ENCODE measurements at regions not wholly inside any gene's neighbourhood (a gene's known extent, or its start where the extent isn't known, plus 50 kb on each side); places are given as distances from the start of the nearest gene placed in this dataset.

DNA sequence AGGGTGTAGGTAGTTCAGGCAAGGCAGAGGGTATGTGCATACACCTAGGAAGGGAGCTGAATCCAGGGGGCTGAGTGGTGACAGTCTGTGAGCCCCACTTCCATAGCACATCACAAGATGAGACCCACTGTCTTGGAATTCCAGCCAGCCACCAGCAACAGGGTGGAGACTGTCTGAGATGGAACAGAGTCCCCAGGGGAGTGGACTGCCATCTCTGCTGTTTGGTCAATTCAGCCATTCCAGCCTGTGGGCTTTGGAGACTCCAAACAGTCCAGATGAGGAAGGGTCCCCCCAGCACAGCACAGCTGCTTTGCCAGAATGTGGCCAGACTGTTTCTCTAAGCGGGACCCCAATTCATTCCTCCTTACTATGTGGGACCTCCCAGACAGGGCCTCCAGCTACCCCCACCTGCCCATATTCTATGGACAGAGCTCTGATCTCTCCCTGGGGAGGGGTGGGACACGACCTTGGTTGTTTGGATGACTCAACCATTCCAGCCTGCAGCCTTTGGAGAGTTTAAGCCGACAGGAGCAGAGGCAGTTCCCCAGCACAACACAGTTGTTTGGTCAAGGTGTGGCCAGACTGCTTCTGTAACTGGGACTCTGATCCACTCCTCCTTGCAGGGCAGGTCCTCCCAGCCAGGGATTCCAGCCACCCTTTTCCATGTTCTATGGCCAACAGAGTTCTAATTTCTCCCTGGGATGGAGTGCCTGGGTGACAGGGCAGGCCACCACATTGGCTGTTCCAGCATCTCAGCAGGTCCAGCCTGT is 178.0 kb downstream of the RND3 start:
- H3K27ac Mint-ChIP-seq (ENCODE audit: unreplicated experiment), result no peak overlapping the region
- peaks cover 3% of the 10 kb centered on the region for H3K9me3 Mint-ChIP-seq (ENCODE audit: low read depth, unreplicated experiment)
- intact Hi-C loops (cut with micrococcal nuclease; ENCODE audit: unreplicated experiment), result no loop called here
- H3K4me3 Mint-ChIP-seq (ENCODE audit: low read depth, unreplicated experiment), result no peak overlapping the region
- DNase-seq, result peak; percentile 44
- TF ChIP-seq, protein P1, sequence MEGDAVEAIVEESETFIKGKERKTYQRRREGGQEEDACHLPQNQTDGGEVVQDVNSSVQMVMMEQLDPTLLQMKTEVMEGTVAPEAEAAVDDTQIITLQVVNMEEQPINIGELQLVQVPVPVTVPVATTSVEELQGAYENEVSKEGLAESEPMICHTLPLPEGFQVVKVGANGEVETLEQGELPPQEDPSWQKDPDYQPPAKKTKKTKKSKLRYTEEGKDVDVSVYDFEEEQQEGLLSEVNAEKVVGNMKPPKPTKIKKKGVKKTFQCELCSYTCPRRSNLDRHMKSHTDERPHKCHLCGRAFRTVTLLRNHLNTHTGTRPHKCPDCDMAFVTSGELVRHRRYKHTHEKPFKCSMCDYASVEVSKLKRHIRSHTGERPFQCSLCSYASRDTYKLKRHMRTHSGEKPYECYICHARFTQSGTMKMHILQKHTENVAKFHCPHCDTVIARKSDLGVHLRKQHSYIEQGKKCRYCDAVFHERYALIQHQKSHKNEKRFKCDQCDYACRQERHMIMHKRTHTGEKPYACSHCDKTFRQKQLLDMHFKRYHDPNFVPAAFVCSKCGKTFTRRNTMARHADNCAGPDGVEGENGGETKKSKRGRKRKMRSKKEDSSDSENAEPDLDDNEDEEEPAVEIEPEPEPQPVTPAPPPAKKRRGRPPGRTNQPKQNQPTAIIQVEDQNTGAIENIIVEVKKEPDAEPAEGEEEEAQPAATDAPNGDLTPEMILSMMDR (IDR thresholded peaks at IDR 0.05; ENCODE audit: unreplicated experiment), result no peak
- peaks cover 29% of the 10 kb centered on the region for H3K4me1 Mint-ChIP-seq (ENCODE audit: low read depth, unreplicated experiment)
- no TSS peak for BruUV-seq (replicated peaks)
- no peaks in the 10 kb centered on the region for H3K27me3 Mint-ChIP-seq (ENCODE audit: unreplicated experiment)
- CTCF ChIA-PET, result interaction anchor here (0.6 kb wide), 1 partner anchor 547 kb away, joined by 6 read pairs; no protein-coding TSS in a partner anchor
- H3K36me3 Mint-ChIP-seq (ENCODE audit: insufficient read depth, unreplicated experiment), result no peaks in the 10 kb centered on the region

DNA sequence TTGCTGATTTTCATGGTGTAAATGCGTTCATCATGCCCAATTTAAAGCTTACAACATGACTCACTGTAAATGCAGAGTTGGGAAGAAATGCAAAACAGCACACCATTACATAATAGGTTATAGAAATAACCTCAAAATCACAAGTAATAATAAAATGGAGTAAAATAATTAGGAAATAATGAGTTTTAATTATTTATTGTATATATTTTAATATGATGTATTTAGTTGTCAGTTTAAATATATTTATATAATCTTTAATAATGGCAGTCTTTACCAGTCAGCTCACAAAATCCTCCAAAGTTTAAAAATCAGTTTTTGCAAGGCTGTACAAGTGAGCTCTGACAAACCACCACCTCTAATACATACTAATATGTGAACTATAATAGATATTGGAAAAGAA is 180.2 kb downstream of the RND3 start:
- no peak for DNase-seq
- Mint-ChIP-seq H3K9me3 (ENCODE audit: low read depth, unreplicated experiment) (peaks cover 8% of the 10 kb centered on the region), H3K4me3 (ENCODE audit: low read depth, unreplicated experiment) (no peak overlapping the region), H3K27ac (ENCODE audit: unreplicated experiment) (no peak overlapping the region), H3K27me3 (ENCODE audit: unreplicated experiment) (no peaks in the 10 kb centered on the region), H3K4me1 (ENCODE audit: low read depth, unreplicated experiment) (peaks cover 29% of the 10 kb centered on the region), H3K36me3 (ENCODE audit: insufficient read depth, unreplicated experiment) (no peaks in the 10 kb centered on the region)
- TF ChIP-seq, protein P1 (IDR thresholded peaks at IDR 0.05; ENCODE audit: unreplicated experiment), result no peak
- intact Hi-C loops (cut with micrococcal nuclease; ENCODE audit: unreplicated experiment), result no loop called here
- CTCF ChIA-PET, result interaction anchor here (0.6 kb wide), 1 partner anchor 119 kb away, joined by 3 read pairs; no protein-coding TSS in a partner anchor
- BruUV-seq (replicated peaks), result no TSS peak

DNA sequence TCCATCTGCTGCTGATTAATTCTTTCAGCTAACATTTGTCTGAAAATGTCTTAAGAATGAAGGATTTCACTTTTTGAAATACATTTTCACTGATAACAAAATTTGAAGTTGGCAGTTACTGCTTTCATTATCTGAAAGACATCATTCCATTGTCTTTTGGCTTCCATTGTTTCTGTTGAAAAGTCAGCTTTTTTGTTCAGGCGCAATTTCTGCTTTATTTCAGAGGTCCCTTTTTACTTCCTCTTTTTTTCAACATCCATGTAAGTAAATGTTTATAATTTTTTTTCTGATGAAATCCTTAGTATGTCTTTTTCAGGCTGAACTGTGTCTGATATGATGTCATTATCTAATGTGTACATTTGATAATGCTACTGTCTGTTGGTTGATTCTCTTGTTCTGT is 184.2 kb downstream of the RND3 start:
- no peak for DNase-seq
- Mint-ChIP-seq H3K27ac (ENCODE audit: unreplicated experiment) (no peak overlapping the region), H3K27me3 (ENCODE audit: unreplicated experiment) (no peaks in the 10 kb centered on the region), H3K36me3 (ENCODE audit: insufficient read depth, unreplicated experiment) (no peaks in the 10 kb centered on the region), H3K9me3 (ENCODE audit: low read depth, unreplicated experiment) (peaks cover 8% of the 10 kb centered on the region), H3K4me3 (ENCODE audit: low read depth, unreplicated experiment) (no peak overlapping the region), H3K4me1 (ENCODE audit: low read depth, unreplicated experiment) (peaks cover 1% of the 10 kb centered on the region)
- no TSS peak for BruUV-seq (replicated peaks)
- TF ChIP-seq, protein P1 (IDR thresholded peaks at IDR 0.05; ENCODE audit: unreplicated experiment), result no peak
- intact Hi-C loops (cut with micrococcal nuclease; ENCODE audit: unreplicated experiment), result no loop called here
- CTCF ChIA-PET, result no interaction called here

DNA sequence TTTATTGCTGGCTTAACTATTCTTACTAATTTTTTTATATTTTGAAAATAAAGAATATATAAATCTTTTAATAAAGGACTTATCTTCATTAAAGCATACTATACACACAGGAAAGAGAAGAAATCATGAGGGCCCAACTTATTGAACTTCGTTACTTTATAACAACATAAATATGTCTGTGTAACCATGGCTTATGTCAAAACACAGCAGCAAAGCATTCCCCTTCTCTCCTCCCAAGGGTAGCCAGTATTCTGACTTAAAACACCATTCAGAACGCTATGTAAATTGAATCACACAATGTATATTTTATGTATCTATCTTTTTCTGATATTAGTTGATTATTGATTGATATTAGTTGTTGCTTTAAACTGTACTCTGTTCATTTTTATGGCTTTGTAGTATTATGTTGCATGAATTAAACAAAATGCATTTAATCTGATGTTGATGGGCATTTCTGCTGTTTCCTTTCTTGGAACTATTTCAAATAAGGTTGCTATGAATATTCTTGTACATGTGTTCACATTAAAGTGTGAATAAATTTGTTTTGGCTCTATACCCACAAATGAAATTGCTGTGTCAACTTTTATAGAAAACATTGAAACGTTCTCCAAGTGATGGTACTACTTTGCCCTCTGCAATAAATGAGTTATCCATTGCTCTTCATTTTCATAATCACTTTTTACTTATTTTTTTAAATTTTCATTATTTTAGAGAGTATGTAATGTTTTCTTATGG is 188.7 kb downstream of the RND3 start:
- Mint-ChIP-seq H3K4me1 (ENCODE audit: low read depth, unreplicated experiment) (peaks cover 8% of the 10 kb centered on the region), H3K4me3 (ENCODE audit: low read depth, unreplicated experiment) (no peak overlapping the region), H3K27ac (ENCODE audit: unreplicated experiment) (no peak overlapping the region), H3K36me3 (ENCODE audit: insufficient read depth, unreplicated experiment) (no peaks in the 10 kb centered on the region), H3K9me3 (ENCODE audit: low read depth, unreplicated experiment) (peaks cover 10% of the 10 kb centered on the region), H3K27me3 (ENCODE audit: unreplicated experiment) (no peaks in the 10 kb centered on the region)
- BruUV-seq (replicated peaks), result no TSS peak
- TF ChIP-seq, protein P1 (IDR thresholded peaks at IDR 0.05; ENCODE audit: unreplicated experiment), result no peak
- CTCF ChIA-PET, result no interaction called here
- intact Hi-C loops (cut with micrococcal nuclease; ENCODE audit: unreplicated experiment), result no loop called here
- DNase-seq, result no peak

Measured in Calu3 (cell line).